SK-N-SH (cell line): ENCODE measurements at regions not wholly inside any gene's neighbourhood (a gene's known extent, or its start where the extent isn't known, plus 50 kb on each side); places are given as distances from the start of the nearest gene placed in this dataset.

ENCODE experiments used
- CTCF ChIA-PET: fragments of 300-600, 350-600 bp; formaldehyde crosslinking; extraction: SDS; loops from one replicate; lab custom pipeline; 2021; lab: Yijun Ruan, JAX
- POLR2A ChIA-PET: fragments of 350-600 bp; sonication (Branson Sonifier 250); formaldehyde crosslinking; extraction: SDS; loops from one replicate; lab custom pipeline; 2020; ENCODE audit warnings: antibody characterized with exemption, inconsistent platforms; lab: Yijun Ruan, JAX
- DNase-seq: peaks from one replicate; pipeline ENCODE4 v3.0.0; 2012
- H2AFZ ChIP-seq: fragments of 200-600 bp; sonication (generic); 2 replicates; pipeline ENCODE4 v1.8.1; 2016; ENCODE audit warnings: antibody characterized with exemption, mild to moderate bottlenecking, low read depth
- H3F3A ChIP-seq: fragments of 200-600 bp; sonication (generic); replicated peaks from 2 replicates; pipeline ENCODE3; 2016; ENCODE audit warnings: antibody characterized with exemption, mild to moderate bottlenecking; ENCODE audit not compliant: insufficient read depth
- H3K27ac ChIP-seq, 2 experiments: fragments of 200-500 bp in 1 of 2; fragments of 200-600 bp in 1 of 2; sonication (Bioruptor generic) in 1 of 2; sonication (generic), shearing (Covaris generic) in 1 of 2; 2 replicates each; pipeline versions ENCODE4 v1.5.1 to v1.6.1; 2014 to 2016; ENCODE audit warnings: low read depth in 2 of 2, inconsistent platforms in 1 of 2, low read length in 1 of 2, mild to moderate bottlenecking in 1 of 2, mixed read lengths in 1 of 2
- H3K27me3 ChIP-seq: fragments of 200-600 bp; sonication (generic), shearing (Covaris generic); 2 replicates; pipeline ENCODE4 v1.6.1; 2016; ENCODE audit warnings: mixed run types; ENCODE audit not compliant: insufficient read depth
- H3K36me3 ChIP-seq, 2 experiments: fragments of 200-500 bp in 1 of 2; fragments of 200-600 bp in 1 of 2; sonication (Bioruptor generic) in 1 of 2; sonication (generic) in 1 of 2; replicated peaks in 1 of 2; 2 replicates each; pipeline versions ENCODE3 to v1.5.1; 2014 to 2016; ENCODE audit warnings: low read length in 1 of 2, mild to moderate bottlenecking in 1 of 2; ENCODE audit not compliant: insufficient read depth in 2 of 2, control insufficient read depth in 1 of 2
- H3K4me1 ChIP-seq, 2 experiments: fragments of 200-500 bp in 1 of 2; fragments of 200-600 bp in 1 of 2; sonication (Bioruptor generic) in 1 of 2; sonication (generic), shearing (Covaris generic) in 1 of 2; 2 replicates each; pipeline versions ENCODE4 v1.5.1 to v1.6.1; 2014 to 2016; ENCODE audit warnings: low read depth in 1 of 2, low read length in 1 of 2, mixed run types in 1 of 2; ENCODE audit not compliant: insufficient read depth in 2 of 2, control insufficient read depth in 1 of 2
- H3K4me2 ChIP-seq: fragments of 200-600 bp; sonication (generic), shearing (Covaris generic); 2 replicates; pipeline ENCODE4 v1.6.1; 2017; ENCODE audit warnings: mixed run types
- H3K4me3 ChIP-seq, 2 experiments: fragments of 200-500 bp in 1 of 2; fragments of 200-600 bp in 1 of 2; sonication (Bioruptor generic) in 1 of 2; sonication (generic), shearing (Covaris generic) in 1 of 2; 2 replicates each; pipeline versions ENCODE4 v1.5.1 to v1.8.1; 2014 to 2016; ENCODE audit warnings: low read depth in 2 of 2, inconsistent platforms in 1 of 2, low read length in 1 of 2, mild to moderate bottlenecking in 1 of 2, mixed read lengths in 1 of 2, moderate library complexity in 1 of 2
- H3K79me2 ChIP-seq: fragments of 200-600 bp; sonication (generic); 2 replicates; pipeline ENCODE4 v1.8.1; 2017; ENCODE audit warnings: mild to moderate bottlenecking; ENCODE audit not compliant: insufficient read depth
- H3K9ac ChIP-seq: fragments of 200-600 bp; sonication (generic); 2 replicates; pipeline ENCODE4 v1.6.1; 2017; ENCODE audit warnings: mixed run types
- H3K9me2 ChIP-seq: fragments of 200-600 bp; sonication (generic); 2 replicates; pipeline ENCODE4 v1.6.1; 2017; ENCODE audit warnings: mixed run types
- H3K9me3 ChIP-seq: fragments of 200-600 bp; sonication (generic); 2 replicates; pipeline ENCODE4 v1.6.1; 2017; ENCODE audit warnings: mixed run types, mild to moderate bottlenecking, moderate library complexity
- H4K20me1 ChIP-seq: fragments of 200-600 bp; sonication (generic); 2 replicates; pipeline ENCODE4 v1.6.1; 2017; ENCODE audit warnings: mild to moderate bottlenecking, mixed run types; ENCODE audit not compliant: insufficient read depth
- EP300 ChIP-seq, 2 experiments: IDR thresholded peaks; 2 replicates each; pipeline versions ENCODE4 v1.4.0 to v1.6.1; 2012; ENCODE audit warnings: borderline replicate concordance in 1 of 2, low read depth in 1 of 2, low read length in 1 of 2
- EZH2phosphoT487 ChIP-seq: fragments of 200-600 bp; sonication (generic); IDR thresholded peaks from 2 replicates; pipeline ENCODE4 v1.6.1; 2017; ENCODE audit warnings: low read depth, mixed run types, mild to moderate bottlenecking, antibody characterized with exemption, moderate library complexity, borderline replicate concordance
- FOSL2 ChIP-seq: IDR thresholded peaks from 2 replicates; pipeline ENCODE4 v1.4.0; 2012; ENCODE audit warnings: low read depth, mild to moderate bottlenecking, moderate library complexity, borderline replicate concordance
- FOXJ3 ChIP-seq: sonication (generic); formaldehyde crosslinking; IDR thresholded peaks from 2 replicates; pipeline ENCODE4 v1.5.1; 2020; ENCODE audit warnings: mild to moderate bottlenecking, missing genetic modification reagents
- FOXM1 ChIP-seq: IDR thresholded peaks from 2 replicates; pipeline ENCODE4 v1.4.0; 2012; ENCODE audit warnings: low read depth, mild to moderate bottlenecking
- GABPA ChIP-seq: IDR thresholded peaks from 2 replicates; pipeline ENCODE4 v1.4.0; 2012; ENCODE audit warnings: low read depth, mild to moderate bottlenecking
- GATA2 ChIP-seq: sonication (generic); formaldehyde crosslinking; IDR thresholded peaks from 2 replicates; pipeline ENCODE4 v1.5.0; 2020; ENCODE audit warnings: mild to moderate bottlenecking, missing genetic modification reagents
- IRF3 ChIP-seq: fragments of 150-350 bp; IDR thresholded peaks from 2 replicates; pipeline ENCODE4 v1.6.1; 2016; ENCODE audit warnings: mild to moderate bottlenecking, low read depth, low read length
- JUND ChIP-seq: IDR thresholded peaks from 2 replicates; pipeline ENCODE4 v1.4.0; 2012
- NFIC ChIP-seq: IDR thresholded peaks from 2 replicates; pipeline ENCODE4 v1.4.0; 2012; ENCODE audit warnings: borderline replicate concordance
- POLR2AphosphoS5 ChIP-seq: IDR thresholded peaks from 2 replicates; pipeline ENCODE4 v1.6.1; 2012; ENCODE audit warnings: low read depth, low read length
- RAD21 ChIP-seq: IDR thresholded peaks from 2 replicates; pipeline ENCODE4 v1.6.1; 2012; ENCODE audit warnings: mild to moderate bottlenecking, low read length
- RCOR1 ChIP-seq: fragments of 150-350 bp; IDR thresholded peaks from 2 replicates; pipeline ENCODE4 v1.6.1; 2017; ENCODE audit warnings: antibody characterized with exemption, low read length
- RFX5 ChIP-seq: IDR thresholded peaks from 2 replicates; pipeline ENCODE4 v1.6.1; 2012; ENCODE audit warnings: mild to moderate bottlenecking, improper control_type of control experiment, low read length
- RXRA ChIP-seq: IDR thresholded peaks from 2 replicates; pipeline ENCODE4 v1.4.0; 2012; ENCODE audit warnings: low read depth, mild to moderate bottlenecking, borderline replicate concordance
- SMC3 ChIP-seq: IDR thresholded peaks from 2 replicates; pipeline ENCODE4 v1.6.1; 2012; ENCODE audit warnings: low read depth, low read length, improper control_type of control experiment
- TAF1 ChIP-seq: IDR thresholded peaks from 2 replicates; pipeline ENCODE4 v1.6.1; 2012; ENCODE audit warnings: low read depth, mild to moderate bottlenecking, low read length, moderate library complexity, borderline replicate concordance
- TEAD4 ChIP-seq: IDR thresholded peaks from 2 replicates; pipeline ENCODE4 v1.4.0; 2012; ENCODE audit warnings: mild to moderate bottlenecking, borderline replicate concordance; ENCODE audit not compliant: insufficient read depth
- USF1 ChIP-seq: IDR thresholded peaks from 2 replicates; pipeline ENCODE4 v1.4.0; 2012; ENCODE audit warnings: low read depth, borderline replicate concordance
- YY1 ChIP-seq: IDR thresholded peaks from 2 replicates; pipeline ENCODE4 v1.4.0; 2012; ENCODE audit warnings: low read depth, mild to moderate bottlenecking
- WGBS: methylation state at CpG from one replicate; pipeline ENCODE4 v1.1.6; 2017; ENCODE audit warnings: low lambda C conversion rate; 5-methylcytosine and 5-hydroxymethylcytosine counted together
- TF ChIP-seq, protein P1 (sequence below): IDR thresholded peaks from 2 replicates; pipeline ENCODE4 v1.4.0; 2012; ENCODE audit warnings: low read depth
- TF ChIP-seq, protein P2 (sequence below): fragments of 200-600 bp; sonication (generic); IDR thresholded peaks from 2 replicates; pipeline ENCODE4 v1.6.1; 2017; ENCODE audit warnings: antibody characterized with exemption, mild to moderate bottlenecking, moderate library complexity

DNA sequence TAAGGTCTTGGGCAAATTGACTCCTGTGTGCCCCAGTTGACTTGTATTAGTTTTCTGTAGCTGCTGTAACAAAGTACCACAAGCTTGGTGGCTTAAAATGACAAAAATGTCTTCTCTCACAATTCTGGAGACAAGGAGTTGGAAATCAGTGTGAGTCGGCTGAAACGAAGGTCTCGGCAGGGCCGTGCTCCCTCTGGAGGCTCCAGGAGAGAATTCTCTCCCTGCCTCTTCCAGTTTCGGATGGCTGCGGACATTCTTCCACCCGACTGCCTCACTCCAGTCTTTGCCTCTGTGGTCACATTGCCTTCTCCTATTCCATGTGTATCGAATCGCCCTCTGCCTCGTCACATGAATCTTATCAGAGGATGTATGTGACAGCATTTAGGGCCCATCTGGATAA, 66.0 kb upstream of the PHOX2B start (continued):
- no peak for TF ChIP-seq EP300 (IDR thresholded peaks at IDR 0.05; ENCODE audit: borderline replicate concordance in 1 of 2, low read depth in 1 of 2, low read length in 1 of 2)
- TF ChIP-seq TAF1, result no peak

DNA sequence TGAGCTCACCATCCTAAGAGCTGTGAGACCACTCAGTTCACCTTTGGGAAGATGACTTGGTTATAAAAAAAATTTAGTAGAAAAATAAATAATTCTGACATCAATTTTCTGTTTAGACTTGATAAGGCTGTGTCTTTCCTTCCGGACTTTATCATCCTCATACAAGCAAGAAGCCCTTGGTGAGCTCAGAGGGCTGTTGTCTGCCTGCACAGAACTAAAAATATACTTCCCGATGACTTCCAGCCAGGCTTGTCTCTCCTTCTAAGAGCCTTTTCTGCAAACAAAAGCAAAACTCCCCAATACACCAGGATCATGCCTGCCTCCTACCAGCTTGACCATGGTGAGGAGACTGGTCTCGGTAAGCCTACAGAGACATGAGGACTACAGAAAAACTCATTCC, 58.3 kb upstream of the PHOX2B start:
- H3K27me3 ChIP-seq, result no peaks in the 10 kb centered on the region; the same call in 1 of the 2 replicates
- H3K27ac ChIP-seq, result no peak overlapping the region
- H3K9ac ChIP-seq, result no peak overlapping the region
- DNase-seq, result no peak
- no peak overlapping the region for H3K4me2 ChIP-seq
- POLR2A ChIA-PET, result no interaction called here
- no peak overlapping the region for H2AFZ ChIP-seq
- H3K9me3 ChIP-seq, result no peaks in the 10 kb centered on the region
- no peaks in the 10 kb centered on the region for H3F3A ChIP-seq
- H4K20me1 ChIP-seq, result no peaks in the 10 kb centered on the region
- H3K4me3 ChIP-seq, result no peak overlapping the region
- CTCF ChIA-PET, result interaction anchor here (1.1 to 1.9 kb wide), 3 partner anchors 11 to 82 kb away, joined by 4 to 8 read pairs (median 5); no protein-coding TSS in a partner anchor
- H3K79me2 ChIP-seq, result no peaks in the 10 kb centered on the region
- no peaks in the 10 kb centered on the region for H3K9me2 ChIP-seq
- H3K4me1 ChIP-seq, result peaks cover 0 to 4% of the 10 kb centered on the region in 2 experiments; a peak in 1 of 4 replicates
- WGBS, result 51% methylated on average over 3 of the region's 3 CpGs
- no peaks in the 10 kb centered on the region for H3K36me3 ChIP-seq
- TF ChIP-seq, protein P1, sequence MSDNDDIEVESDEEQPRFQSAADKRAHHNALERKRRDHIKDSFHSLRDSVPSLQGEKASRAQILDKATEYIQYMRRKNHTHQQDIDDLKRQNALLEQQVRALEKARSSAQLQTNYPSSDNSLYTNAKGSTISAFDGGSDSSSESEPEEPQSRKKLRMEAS, result no peak
- no peak for TF ChIP-seq FOXJ3 (CRISPR knock-in tag)
- no peak for TF ChIP-seq YY1
- TF ChIP-seq EZH2phosphoT487, result no peak
- no peak for TF ChIP-seq FOSL2
- TF ChIP-seq, protein P2, sequence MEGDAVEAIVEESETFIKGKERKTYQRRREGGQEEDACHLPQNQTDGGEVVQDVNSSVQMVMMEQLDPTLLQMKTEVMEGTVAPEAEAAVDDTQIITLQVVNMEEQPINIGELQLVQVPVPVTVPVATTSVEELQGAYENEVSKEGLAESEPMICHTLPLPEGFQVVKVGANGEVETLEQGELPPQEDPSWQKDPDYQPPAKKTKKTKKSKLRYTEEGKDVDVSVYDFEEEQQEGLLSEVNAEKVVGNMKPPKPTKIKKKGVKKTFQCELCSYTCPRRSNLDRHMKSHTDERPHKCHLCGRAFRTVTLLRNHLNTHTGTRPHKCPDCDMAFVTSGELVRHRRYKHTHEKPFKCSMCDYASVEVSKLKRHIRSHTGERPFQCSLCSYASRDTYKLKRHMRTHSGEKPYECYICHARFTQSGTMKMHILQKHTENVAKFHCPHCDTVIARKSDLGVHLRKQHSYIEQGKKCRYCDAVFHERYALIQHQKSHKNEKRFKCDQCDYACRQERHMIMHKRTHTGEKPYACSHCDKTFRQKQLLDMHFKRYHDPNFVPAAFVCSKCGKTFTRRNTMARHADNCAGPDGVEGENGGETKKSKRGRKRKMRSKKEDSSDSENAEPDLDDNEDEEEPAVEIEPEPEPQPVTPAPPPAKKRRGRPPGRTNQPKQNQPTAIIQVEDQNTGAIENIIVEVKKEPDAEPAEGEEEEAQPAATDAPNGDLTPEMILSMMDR, result no peak
- no peak for TF ChIP-seq FOXM1
- no peak for TF ChIP-seq POLR2AphosphoS5
- TF ChIP-seq, all 33 proteins: peak for 0

GRCh38 chr4:41802590-41802989, 54.1 kb upstream of the PHOX2B start:
- Histone ChIP-seq H2AFZ (no peak overlapping the region), H3K9ac (no peak overlapping the region), H4K20me1 (no peaks in the 10 kb centered on the region), H3K9me3 (no peaks in the 10 kb centered on the region), H3K36me3 (no peaks in the 10 kb centered on the region), H3F3A (no peaks in the 10 kb centered on the region), H3K79me2 (no peaks in the 10 kb centered on the region), H3K4me1 (peaks cover 0 to 4% of the 10 kb centered on the region in 2 experiments; a peak in 1 of 4 replicates), H3K4me3 (no peak overlapping the region), H3K27ac (no peak overlapping the region), H3K27me3 (no peaks in the 10 kb centered on the region; the same call in 1 of the 2 replicates), H3K4me2 (no peak overlapping the region), H3K9me2 (no peaks in the 10 kb centered on the region)
- DNase-seq, result no peak
- WGBS, result 23% methylated on average over 3 of the region's 3 CpGs
- CTCF ChIA-PET, result no interaction called here
- POLR2A ChIA-PET, result no interaction called here
- TF ChIP-seq FOXM1, result no peak
- no peak for TF ChIP-seq GATA2 (CRISPR knock-in tag)
- TF ChIP-seq SMC3, result no peak
- TF ChIP-seq RFX5, result no peak
- TF ChIP-seq USF1, result no peak
- TF ChIP-seq NFIC, result no peak
- TF ChIP-seq, protein P1, result no peak
- no peak for TF ChIP-seq RXRA
- no peak for TF ChIP-seq EZH2phosphoT487
- no peak for TF ChIP-seq TAF1
- TF ChIP-seq YY1, result no peak
- TF ChIP-seq JUND, result no peak
- TF ChIP-seq RAD21, result no peak
- TF ChIP-seq RCOR1, result no peak
- no peak for TF ChIP-seq IRF3
- no peak for TF ChIP-seq GABPA
- TF ChIP-seq TEAD4, result no peak
